ENCODE measurements at regions not wholly inside any gene's neighbourhood (a gene's known extent, or its start where the extent isn't known, plus 50 kb on each side); places are given as distances from the start of the nearest gene placed in this dataset.
A peak's percentile ranks its signal among the peaks of the same experiment; 100 is the strongest.
"Not testable (repeated sequence)": the region's sequence is repeated elsewhere in the genome, so short reads cannot be mapped to it uniquely, and the experiment has no call there.

GRCh38 chr2:153626676-153627075 lies 148.1 kb upstream of the RPRM start:
- no peak for DNase-seq

DNA sequence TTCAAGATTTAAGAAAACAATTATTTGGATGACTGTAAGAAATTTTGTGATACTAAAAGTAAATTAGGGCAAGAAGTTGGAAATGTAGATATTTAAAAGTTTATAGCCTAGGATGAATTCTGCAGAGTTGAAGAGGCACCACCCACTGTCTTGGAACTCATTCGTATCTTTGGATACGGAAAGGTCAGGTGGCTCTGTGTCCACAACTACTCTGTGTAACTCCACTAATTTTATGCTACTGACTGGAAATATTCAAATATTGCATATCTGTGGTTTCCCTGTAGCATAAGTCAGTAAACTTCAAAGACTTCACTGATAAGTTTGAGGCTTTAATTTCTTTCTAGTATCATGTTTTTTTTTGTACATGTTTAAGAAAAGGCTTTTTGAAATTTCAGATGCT lies 156.9 kb upstream of the RPRM start:
- DNase-seq, result no peak

DNA sequence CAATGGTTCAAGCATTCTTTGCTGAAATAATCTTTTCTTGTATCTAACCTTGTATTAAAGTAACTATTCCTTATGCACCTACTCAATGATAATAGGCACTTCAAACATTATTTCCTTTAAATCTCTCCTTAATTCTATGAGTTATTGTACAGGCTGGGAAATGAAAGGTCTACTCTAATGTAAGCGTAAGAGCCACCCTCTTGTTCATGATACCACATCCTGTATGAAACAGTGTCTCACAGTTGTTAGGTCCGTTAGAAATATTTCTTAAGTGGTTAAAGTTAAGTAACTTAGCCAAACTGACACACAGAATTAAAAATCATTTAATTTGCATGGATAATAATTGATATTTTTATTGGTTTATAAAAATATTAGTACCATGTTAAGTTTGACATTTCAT lies 162.5 kb upstream of the RPRM start:
- DNase-seq, result no peak

DNA sequence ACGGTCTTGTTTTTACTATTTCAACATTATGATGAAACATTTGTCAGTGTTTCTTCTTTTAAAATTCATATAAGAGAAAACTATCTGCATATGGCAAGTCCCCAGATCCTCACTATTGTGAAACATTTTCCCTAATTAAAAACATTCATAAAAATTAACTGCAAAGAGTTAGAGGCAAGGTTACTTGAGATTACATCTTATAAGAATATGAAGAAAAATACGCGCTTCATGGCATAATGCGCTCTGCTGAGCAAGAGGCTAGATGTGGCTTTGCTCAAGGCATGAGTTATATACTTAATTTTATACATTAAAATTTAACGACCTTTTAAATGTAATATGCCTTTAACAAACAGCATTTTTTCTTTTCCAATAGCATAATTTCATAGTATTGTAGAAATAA lies 166.4 kb upstream of the RPRM start:
- no peak for DNase-seq

GRCh38 chr2:153645599-153645998 lies 167.0 kb upstream of the RPRM start:
- DNase-seq, result no peak

- no peak for DNase-seq
These were observed 179.1 kb upstream of the RPRM start for GRCh38 chr2:153657651-153658050.

GRCh38 chr2:153661801-153662200 lies 183.2 kb upstream of the RPRM start:
- DNase-seq, result no peak

DNA sequence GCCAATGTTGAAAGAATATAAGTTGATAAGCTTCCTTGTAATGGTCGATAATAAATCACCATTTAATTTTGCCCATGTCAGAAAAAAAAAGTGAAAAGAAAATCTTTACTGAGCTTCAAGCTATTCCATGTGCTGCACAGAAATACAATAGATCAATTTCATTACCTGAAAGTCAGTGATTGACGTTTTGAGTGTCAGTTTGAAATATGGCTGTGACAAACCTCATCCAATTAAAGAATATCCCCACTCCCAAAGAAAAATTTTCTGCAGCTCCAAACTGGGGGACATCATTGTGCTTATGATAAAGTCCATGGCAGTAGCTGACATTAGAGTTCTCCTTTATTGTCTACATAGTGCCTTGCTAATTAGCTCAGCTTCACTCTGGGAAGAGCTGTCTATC lies 184.8 kb upstream of the RPRM start:
- peak; percentile 54 for DNase-seq

DNA sequence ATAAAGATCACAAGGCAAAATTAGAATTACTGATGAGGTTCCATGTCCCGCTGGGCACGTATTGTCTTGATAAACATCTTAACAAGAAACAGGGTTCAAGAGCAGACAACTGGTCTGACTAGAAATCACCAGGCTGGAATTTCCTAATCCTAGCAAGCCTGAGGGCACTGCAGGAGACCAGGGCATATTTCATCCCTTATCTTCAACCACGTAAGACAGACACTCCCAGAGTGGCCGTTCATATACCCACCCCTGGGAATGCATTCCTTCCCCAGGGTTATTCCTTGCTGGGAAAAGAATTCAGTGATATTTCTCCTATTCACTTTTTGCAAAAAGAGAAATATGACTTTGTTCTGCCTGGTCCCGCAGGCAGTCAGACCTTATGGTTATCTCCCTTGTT lies 185.4 kb upstream of the RPRM start:
- DNase-seq, result not testable (repeated sequence)

- no peak for DNase-seq
These were observed 188.9 kb upstream of the RPRM start for GRCh38 chr2:153667475-153667874.

DNA sequence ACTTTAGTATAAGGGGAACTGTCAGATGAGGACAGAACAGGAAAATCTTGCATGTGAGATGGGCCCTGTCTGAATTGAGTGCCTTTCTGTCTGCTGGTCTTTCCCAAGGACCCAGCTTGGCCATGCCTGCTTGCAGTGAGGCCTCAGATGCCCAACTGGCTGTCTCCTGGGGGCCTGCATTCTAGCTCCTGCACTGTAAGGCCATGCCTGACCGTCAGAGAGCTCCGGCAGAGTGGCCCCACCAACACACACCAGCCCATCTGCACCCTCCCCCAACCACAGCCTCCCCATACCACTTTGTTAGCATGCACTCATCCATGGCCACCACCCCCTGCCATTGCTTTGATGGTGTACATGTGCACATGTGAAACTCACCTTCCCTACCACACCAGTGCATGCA lies 190.4 kb upstream of the RPRM start:
- no peak for DNase-seq

GRCh38 chr2:153710128-153710527 lies 161.6 kb upstream of the GALNT13 start:
- DNase-seq, result no peak

DNA sequence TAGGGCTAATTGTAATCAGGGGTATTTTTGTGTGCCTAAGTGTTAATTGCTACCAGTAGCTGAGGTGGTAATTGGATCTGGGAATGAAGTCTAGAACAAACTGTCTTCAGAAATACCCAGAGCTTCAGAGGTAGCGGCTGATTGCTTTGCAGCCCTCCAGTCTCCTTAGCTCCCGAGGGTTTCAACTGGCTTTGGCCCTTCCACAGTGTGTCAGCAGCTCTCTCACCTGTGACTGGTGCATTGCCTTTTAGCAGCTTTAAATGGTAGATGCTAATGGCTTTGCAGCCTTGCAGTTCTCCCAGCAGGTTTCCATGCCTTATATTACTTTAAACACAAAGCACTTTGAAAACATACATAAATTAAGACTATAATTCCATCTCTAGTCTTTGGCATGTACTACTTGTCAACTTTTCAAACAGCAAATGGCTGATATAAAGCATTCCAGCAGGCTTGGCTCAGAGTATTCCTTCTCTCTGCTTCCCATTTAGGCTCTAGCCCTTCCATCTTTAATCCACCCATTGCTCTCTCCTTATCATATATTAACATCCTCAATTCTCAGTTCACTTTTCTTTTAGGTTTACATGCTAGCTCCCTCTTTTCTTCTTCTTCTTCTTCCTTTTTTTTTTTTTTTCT lies 156.4 kb upstream of the GALNT13 start:
- DNase-seq, result peak; percentile 5

GRCh38 chr2:153717060-153717459 lies 154.7 kb upstream of the GALNT13 start:
- no peak for DNase-seq

DNA sequence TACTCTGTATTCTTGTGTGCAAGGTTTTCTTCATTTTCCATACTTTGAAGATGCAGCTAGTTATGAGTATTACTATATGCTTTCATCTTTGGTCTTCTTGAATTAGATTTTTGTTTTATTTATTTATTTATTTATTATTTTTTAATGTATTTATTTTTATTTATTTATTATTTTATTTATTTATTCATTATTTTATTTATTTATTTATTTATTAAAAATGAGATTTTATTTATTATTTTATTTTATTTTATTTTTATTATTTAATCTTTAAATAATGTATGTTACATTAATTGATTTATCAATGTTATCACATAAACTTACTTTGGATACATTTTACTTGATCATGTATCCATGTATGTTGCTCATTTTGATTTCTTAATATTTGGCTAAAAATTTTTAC lies 132.3 kb upstream of the GALNT13 start:
- no peak for DNase-seq

DNA sequence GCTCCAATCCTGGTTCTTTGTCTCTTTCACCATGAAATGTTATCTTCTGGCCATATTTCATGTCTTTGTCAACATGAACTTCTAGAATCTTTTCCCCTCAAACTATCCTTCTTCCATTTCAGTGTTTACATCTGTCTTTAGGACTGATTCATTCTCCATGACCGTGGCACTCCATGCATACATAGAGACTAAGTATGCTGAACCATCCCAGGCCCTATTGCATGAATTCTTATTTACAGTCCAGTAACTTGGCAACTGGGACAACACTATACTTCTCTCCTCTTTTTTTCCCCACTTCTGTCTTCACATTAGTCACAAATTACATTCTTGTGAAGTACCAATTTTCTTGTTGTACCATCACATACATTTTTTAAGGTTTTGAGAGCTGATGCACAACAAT lies 109.8 kb upstream of the GALNT13 start:
- DNase-seq, result no peak

DNA sequence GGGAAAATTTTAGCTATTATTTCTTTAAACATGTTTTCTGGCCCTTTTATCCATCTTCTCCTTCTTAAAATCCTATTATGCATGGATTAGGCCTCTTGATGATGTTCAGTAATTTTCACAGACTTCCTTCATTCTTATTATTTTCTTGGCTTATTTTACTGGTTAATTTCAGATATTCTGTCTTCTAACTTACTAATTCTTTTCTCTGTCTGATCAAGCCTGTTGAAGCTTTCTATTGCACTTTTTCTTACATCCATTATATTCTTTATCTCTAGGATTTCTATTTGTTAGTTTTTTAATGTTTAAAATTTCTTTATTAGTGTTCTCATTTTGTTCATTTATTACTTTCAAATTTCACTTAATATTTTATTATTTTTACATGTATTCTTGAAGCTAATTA lies 105.3 kb upstream of the GALNT13 start:
- no peak for DNase-seq

DNA sequence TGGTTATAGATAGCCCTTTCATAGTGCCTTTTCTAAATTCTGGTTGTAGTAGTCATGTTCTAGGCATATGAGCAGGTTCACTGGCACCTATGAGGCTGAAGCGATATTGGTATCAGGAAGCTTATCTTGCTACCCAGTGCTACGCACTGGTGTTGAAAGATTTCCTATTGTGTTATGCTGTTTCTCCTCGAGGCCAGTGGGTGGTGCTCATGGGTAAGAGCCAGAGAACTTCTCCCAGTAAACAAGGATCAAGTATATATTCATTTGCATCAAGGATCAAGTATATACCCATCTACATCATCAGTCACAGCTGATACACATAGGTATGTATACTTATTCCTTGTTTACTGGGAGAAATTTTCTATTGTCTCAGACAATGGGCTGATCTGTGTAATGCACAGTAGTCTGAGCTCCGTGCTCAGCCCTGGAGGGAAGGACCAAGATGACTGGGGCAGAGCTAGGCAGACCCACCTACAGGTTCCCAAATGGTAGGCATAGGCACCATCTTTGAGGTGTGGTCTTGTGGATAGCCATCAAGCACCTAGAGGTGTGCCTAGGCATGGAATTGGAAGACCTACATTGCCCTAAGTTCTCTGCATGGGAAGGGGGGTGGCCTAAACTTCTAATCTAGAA lies 101.2 kb upstream of the GALNT13 start:
- peak; percentile 3 for DNase-seq

DNA sequence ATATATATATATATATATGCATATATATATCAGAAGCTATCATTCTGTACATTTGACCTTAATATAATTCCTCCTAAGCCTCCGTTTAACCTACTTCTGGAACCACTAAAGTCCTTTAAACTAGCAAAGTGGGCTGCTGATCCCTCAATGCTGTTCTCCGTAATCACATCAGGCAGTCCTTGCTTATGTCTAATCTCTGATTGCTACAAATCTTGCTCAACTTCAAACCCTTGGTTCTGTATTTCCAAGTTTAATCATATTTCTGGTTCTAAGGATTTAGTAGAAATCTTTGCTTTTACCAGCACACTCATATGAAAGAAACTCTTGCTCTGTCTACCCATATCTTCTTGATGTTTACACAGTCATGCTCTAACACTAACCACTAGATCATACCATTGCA lies 91.5 kb upstream of the GALNT13 start:
- no peak for DNase-seq

DNA sequence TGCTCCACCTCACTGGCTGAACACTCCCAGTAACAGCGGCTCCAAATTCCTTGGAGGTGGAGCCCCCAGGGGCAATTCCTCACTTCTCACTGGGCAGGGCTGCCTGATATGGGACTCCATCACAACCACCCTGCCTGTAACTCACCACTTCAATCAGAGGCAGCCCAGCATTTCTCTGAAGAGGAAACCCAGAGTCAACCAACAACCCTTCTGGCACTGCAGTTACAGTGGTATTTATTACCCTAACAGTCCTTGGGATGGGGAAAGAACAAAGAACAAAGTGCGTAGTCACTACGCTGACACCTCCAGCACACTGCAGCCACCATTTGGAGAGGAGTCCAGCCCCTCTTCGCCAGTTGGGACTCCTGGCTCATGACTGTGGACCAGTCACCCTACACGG lies 85.7 kb upstream of the GALNT13 start:
- no peak for DNase-seq

DNA sequence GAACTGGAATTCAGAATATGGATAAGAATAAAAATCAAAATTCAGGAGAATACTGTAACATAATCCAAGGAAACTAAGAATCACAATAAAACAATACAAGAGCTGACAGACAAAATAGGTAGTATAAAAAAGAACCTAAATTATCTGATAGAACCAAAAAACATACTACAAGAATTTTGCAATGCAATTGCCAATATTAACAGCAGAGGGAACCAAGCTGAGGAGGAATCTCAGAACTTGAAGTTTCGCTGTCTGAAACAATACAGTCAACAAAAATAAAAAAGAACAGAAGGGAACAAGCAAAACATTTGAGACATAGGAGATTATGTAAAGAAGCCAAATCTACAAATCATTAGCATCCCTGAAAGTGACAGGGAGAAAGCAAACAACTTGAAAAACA lies 84.1 kb upstream of the GALNT13 start:
- DNase-seq, result no peak

DNA sequence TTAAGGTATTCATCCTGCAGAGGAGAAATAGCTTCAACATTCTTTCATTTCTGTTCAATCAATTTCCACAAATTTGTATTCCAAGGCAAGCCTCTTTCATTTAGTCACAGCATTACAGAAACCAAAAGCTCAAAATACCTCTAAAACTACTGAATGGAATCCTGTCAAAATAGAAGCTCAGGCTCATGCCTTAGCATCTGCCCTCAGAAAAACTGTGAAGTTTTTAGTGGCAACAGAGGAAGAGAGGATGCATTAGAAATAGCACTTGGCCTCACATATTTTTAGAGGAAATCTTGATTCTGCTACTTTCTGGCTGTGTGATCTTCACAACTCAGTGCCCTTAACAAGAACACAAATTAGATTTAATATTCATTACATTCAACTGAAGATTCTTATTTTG lies 69.1 kb upstream of the GALNT13 start:
- no peak for DNase-seq

- DNase-seq, result peak; percentile 9
These were observed 63.0 kb upstream of the GALNT13 start for GRCh38 chr2:153808679-153809078.

- no peak for DNase-seq
These were observed 60.2 kb upstream of the GALNT13 start for GRCh38 chr2:153811516-153811915.

- no peak for DNase-seq
These were observed 59.1 kb upstream of the GALNT13 start for GRCh38 chr2:153812632-153813031.

All from NCI-H82 (cell line).